OCI-LY1 (cell line): ENCODE measurements at regions not wholly inside any gene's neighbourhood (a gene's known extent, or its start where the extent isn't known, plus 50 kb on each side); places are given as distances from the start of the nearest gene placed in this dataset.

Experiments used
- H2AFZ ChIP-seq: fragments of 200-600 bp; sonication (generic), shearing (Covaris generic); 2 replicates; pipeline ENCODE4 v1.6.0; 2014; ENCODE audit warnings: antibody characterized with exemption, mild to moderate bottlenecking, low read length
- H3F3A ChIP-seq: fragments of 200-600 bp; sonication (generic), shearing (Covaris generic); 2 replicates; pipeline ENCODE4 v1.6.0; 2014; ENCODE audit warnings: mild to moderate bottlenecking, antibody characterized with exemption, low read length, moderate library complexity; ENCODE audit not compliant: insufficient read depth
- H3K27ac ChIP-seq: fragments of 200-600 bp; sonication (generic); 2 replicates; pipeline ENCODE4 v1.5.1; 2014; ENCODE audit warnings: low read length, mixed run types, mild to moderate bottlenecking, low read depth; ENCODE audit not compliant: poor library complexity, severe bottlenecking
- H3K27me3 ChIP-seq: fragments of 200-600 bp; sonication (generic); 2 replicates; pipeline ENCODE4 v1.6.0; 2014; ENCODE audit warnings: antibody characterized with exemption, mild to moderate bottlenecking, low read length, moderate library complexity; ENCODE audit not compliant: insufficient read depth
- H3K36me3 ChIP-seq: fragments of 200-600 bp; sonication (generic); 2 replicates; pipeline ENCODE4 v1.6.1; 2014; ENCODE audit warnings: mild to moderate bottlenecking, antibody characterized with exemption, low read length, moderate library complexity, mixed read lengths; ENCODE audit not compliant: insufficient read depth
- H3K4me1 ChIP-seq: fragments of 200-600 bp; sonication (generic); 2 replicates; pipeline ENCODE4 v1.5.1; 2014; ENCODE audit warnings: mild to moderate bottlenecking, low read length, moderate library complexity; ENCODE audit not compliant: insufficient read depth, severe bottlenecking
- H3K4me2 ChIP-seq: fragments of 200-600 bp; sonication (generic), shearing (Covaris generic); 2 replicates; pipeline ENCODE4 v1.6.1; 2014; ENCODE audit warnings: low read length
- H3K4me3 ChIP-seq: fragments of 200-600 bp; sonication (generic); 2 replicates; pipeline ENCODE4 v1.5.1; 2014; ENCODE audit warnings: low read length, low read depth, mild to moderate bottlenecking, mixed read lengths; ENCODE audit not compliant: poor library complexity, severe bottlenecking
- H3K79me2 ChIP-seq: fragments of 200-600 bp; shearing (Covaris generic); 2 replicates; pipeline ENCODE4 v1.6.1; 2016; ENCODE audit warnings: mixed run types, low read length, mixed read lengths; ENCODE audit not compliant: insufficient read depth
- H3K9ac ChIP-seq: fragments of 200-600 bp; sonication (generic), shearing (Covaris generic); 2 replicates; pipeline ENCODE4 v1.6.1; 2014; ENCODE audit warnings: mild to moderate bottlenecking, low read length, mixed read lengths
- H3K9me2 ChIP-seq: fragments of 200-600 bp; sonication (generic), shearing (Covaris generic); 2 replicates; pipeline ENCODE4 v1.6.1; 2014; ENCODE audit warnings: low read depth, mild to moderate bottlenecking, low read length, mixed read lengths
- H3K9me3 ChIP-seq: fragments of 200-600 bp; shearing (Covaris generic); 2 replicates; pipeline ENCODE4 v1.6.1; 2014; ENCODE audit warnings: low read length, mixed read lengths
- H4K20me1 ChIP-seq: fragments of 200-600 bp; sonication (generic), shearing (Covaris generic); 2 replicates; pipeline ENCODE4 v1.6.0; 2016; ENCODE audit warnings: mild to moderate bottlenecking, low read length; ENCODE audit not compliant: insufficient read depth
- CTCF ChIP-seq: fragments of 200-600 bp; sonication (generic), shearing (Covaris generic); IDR thresholded peaks from 2 replicates; pipeline ENCODE4 v1.5.1; 2017; ENCODE audit warnings: mild to moderate bottlenecking, antibody characterized with exemption, low read length, moderate library complexity, mixed read lengths
- EZH2 ChIP-seq: fragments of 200-600 bp; sonication (generic), shearing (Covaris generic); IDR thresholded peaks from 2 replicates; pipeline ENCODE4 v1.8.0; 2017; ENCODE audit warnings: borderline replicate concordance, mixed run types, mild to moderate bottlenecking, antibody characterized with exemption, low read length, moderate library complexity, mixed read lengths

- no peak overlapping the region for H3K4me2 ChIP-seq
- H3K4me1 ChIP-seq: no peaks in the 10 kb centered on the region
- no peak overlapping the region for H3K9ac ChIP-seq
- H3K27ac ChIP-seq: no peak overlapping the region
- H3K36me3 ChIP-seq: no peaks in the 10 kb centered on the region
- H3K4me3 ChIP-seq: no peak overlapping the region
- no peaks in the 10 kb centered on the region for H3K9me2 ChIP-seq
- H4K20me1 ChIP-seq: no peaks in the 10 kb centered on the region
- no peaks in the 10 kb centered on the region for H3K9me3 ChIP-seq
- no peak overlapping the region for H2AFZ ChIP-seq
- no peaks in the 10 kb centered on the region for H3F3A ChIP-seq
- H3K79me2 ChIP-seq: no peaks in the 10 kb centered on the region
- TF ChIP-seq EZH2 (no peak), CTCF (no peak)
- no peaks in the 10 kb centered on the region for H3K27me3 ChIP-seq
Observed at GRCh38 chr19:30733826-30734550, 361.8 kb downstream of the ZNF536 start.

GRCh38 chr19:30731591-30731990 lies 359.4 kb downstream of the ZNF536 start:
- no peaks in the 10 kb centered on the region for H3K79me2 ChIP-seq

GRCh38 chr19:30729451-30729850 lies 357.3 kb downstream of the ZNF536 start:
- H3K79me2 ChIP-seq: no peaks in the 10 kb centered on the region
- no peak overlapping the region for H3K9ac ChIP-seq
- H3K4me3 ChIP-seq: no peak overlapping the region
- no peaks in the 10 kb centered on the region for H3K27me3 ChIP-seq
- H3K36me3 ChIP-seq: no peaks in the 10 kb centered on the region
- no peaks in the 10 kb centered on the region for H3K9me3 ChIP-seq
- no peak overlapping the region for H3K4me2 ChIP-seq
- H2AFZ ChIP-seq: no peak overlapping the region
- H3F3A ChIP-seq: no peaks in the 10 kb centered on the region
- H3K4me1 ChIP-seq: no peaks in the 10 kb centered on the region
- H4K20me1 ChIP-seq: no peaks in the 10 kb centered on the region
- H3K27ac ChIP-seq: no peak overlapping the region
- TF ChIP-seq EZH2 (no peak), CTCF (no peak)
- no peaks in the 10 kb centered on the region for H3K9me2 ChIP-seq

More at GRCh38 chr19:30731591-30731990, 359.4 kb downstream of the ZNF536 start:
- H3K9me3 ChIP-seq: no peaks in the 10 kb centered on the region
- no peak overlapping the region for H3K4me3 ChIP-seq
- no peak overlapping the region for H3K27ac ChIP-seq
- H3K4me1 ChIP-seq: no peaks in the 10 kb centered on the region
- no peaks in the 10 kb centered on the region for H3F3A ChIP-seq
- H3K9me2 ChIP-seq: no peaks in the 10 kb centered on the region
- no peak overlapping the region for H3K9ac ChIP-seq
- H3K36me3 ChIP-seq: no peaks in the 10 kb centered on the region
- no peaks in the 10 kb centered on the region for H4K20me1 ChIP-seq
- TF ChIP-seq CTCF (no peak), EZH2 (no peak)
- no peak overlapping the region for H3K4me2 ChIP-seq
- H2AFZ ChIP-seq: no peak overlapping the region
- H3K27me3 ChIP-seq: no peaks in the 10 kb centered on the region
